Kidney tubule cell (primary cell): ENCODE measurements at regions not wholly inside any gene's neighbourhood (a gene's known extent, or its start where the extent isn't known, plus 50 kb on each side); places are given as distances from the start of the nearest gene placed in this dataset.

Source experiments
- DNase-seq: peaks from one replicate; pipeline ENCODE4 v3.0.0-alpha.2; 2018; ENCODE audit warnings: low spot score

DNA sequence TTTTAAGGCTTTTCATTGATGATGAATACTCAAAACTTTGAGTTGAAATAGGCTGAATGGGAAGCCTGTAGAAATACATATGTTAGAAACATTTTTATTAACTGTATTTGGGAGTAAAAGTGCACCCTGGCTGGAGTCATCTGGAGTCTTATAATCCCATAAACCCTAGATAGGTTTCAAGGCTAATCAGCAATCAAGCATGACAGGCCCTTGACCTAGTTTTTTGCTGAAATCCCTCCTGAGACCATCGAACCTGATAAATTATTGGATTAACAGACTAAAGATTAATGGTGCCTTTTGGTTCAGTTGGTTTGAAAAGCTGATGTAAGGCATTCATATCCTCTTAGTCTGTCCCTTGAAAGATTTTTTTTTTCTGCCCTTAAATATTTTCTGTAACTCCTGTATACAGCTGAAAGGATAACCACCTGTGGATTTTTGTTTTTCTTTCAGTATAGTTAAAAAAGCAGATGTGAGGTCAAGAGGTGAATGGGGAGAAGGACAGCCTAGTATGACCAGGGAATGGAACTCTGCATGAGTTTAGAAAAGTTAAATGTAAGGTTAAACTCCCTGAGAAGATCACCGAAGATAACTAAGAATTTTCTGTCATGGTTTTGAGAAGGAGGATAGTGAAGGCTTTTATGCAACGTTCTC is 69.4 kb upstream of the STXBP5L start:
- no peak for DNase-seq

DNA sequence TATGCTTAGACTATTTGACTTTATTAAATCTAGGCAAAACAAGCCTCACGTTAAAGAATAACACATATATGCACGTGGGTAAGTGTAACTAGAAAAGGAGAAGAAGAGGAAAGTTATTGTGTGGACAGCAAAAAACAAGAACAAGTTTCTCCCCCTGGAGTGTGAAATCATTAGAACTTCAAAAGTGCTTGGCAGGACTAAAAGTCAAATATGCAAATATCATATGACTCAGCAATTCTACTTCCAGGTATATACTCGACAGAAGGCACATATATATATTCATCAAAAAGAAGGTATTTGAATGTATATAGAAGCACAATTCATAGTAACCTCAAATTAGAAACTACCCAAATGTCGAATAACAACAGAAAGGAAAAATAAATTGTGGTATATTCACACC is 68.9 kb upstream of the STXBP5L start:
- no peak for DNase-seq

DNA sequence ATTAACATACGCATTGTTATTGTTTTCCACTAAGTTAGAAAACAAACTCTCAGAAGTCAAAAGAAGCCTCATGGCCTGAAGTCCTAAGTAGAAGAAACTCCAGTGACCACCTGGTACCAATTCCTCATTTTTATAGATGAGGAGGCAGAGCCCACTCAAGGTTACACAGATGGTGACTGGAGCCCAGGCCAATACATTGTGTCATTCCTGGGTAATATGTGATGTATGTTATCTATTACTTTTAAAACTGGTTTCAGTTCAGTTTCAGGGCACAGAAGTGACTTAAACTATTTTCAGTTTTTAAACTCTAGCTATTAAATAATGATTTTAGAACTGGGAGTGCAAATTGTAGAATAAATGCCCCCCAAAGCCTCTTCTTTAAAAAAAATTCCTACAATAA is 66.7 kb upstream of the STXBP5L start:
- DNase-seq = no peak

DNA sequence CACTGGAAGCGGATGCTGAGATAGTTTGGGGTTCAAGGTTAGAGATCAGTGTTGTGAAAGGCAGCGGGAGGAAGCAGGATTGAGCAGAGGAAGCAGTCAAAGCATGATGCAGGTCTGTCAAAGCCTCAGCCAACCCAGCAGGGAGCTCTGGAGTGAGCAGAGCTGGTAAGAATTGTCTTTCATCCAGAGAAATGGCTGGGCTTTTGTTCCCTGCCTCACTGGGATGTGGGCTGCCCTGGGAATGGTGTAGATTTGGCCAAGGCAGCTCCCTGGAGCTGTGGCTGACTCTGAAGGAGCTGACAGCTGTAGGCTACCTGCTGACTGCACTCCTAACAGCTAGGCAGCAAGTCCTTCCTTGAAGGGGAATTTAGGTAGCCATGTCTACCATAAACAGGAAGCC is 61.9 kb upstream of the STXBP5L start:
- no peak for DNase-seq

DNA sequence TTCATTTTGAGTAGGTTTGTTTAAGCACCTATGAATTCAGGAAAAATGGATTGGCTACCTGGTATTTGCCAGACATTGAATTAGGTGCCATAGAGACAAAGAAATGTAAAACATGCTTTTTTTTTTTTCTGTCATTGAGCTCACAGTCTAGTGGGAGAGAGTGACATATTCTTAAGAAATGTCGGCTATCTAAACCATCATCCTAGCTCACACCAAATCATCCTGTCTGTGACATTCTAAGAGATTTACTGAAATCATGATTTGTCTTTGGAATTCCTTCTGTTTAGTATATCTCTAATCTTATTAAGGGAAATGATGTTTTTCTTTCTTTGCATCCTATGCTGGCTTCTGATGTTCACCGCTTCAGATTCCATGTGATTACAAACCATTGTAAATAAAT is 59.5 kb upstream of the STXBP5L start:
- no peak for DNase-seq

DNA sequence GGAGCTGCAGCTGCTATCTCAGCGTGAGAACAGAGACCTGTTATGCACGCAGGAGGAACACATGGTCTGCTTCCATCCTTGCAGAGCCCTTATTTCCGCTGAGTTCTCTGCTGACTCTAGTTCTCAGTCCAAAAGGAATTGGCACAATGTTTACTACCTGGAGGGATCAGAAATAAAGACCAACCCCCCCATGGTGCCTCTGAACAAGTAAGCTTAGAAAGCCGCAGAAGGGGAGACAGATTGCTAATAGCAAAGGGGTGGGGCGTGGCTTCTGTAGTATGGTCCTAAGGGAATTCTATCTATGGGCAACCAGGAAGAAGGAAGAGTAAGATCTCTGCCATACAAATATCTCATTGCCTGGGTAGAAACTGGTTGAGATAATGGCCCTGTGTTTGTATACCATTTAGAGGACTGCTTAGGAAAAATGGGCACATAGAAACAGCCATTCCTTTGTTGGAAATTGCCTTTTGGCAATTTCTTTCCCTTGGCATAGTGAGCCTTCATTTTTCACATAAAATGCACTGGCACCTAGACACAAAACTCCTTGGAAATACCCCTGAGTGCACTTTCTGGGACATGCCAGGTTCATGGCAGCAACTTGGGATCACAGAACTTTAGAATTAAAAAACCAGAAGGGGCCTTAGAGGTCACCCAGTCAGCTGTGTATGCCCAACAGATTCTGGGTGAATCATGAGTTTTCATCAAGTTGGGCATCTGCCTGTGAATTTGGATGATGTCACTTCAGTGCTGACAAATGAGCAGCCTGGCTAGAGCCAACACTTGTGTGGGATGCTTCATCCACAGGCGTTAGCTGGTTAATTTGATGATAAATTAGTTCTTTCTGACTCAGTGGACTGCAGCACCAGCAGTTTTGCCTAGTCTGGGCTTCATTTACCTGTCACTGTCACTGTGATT is 57.4 kb upstream of the STXBP5L start:
- DNase-seq = peak; percentile 13

DNA sequence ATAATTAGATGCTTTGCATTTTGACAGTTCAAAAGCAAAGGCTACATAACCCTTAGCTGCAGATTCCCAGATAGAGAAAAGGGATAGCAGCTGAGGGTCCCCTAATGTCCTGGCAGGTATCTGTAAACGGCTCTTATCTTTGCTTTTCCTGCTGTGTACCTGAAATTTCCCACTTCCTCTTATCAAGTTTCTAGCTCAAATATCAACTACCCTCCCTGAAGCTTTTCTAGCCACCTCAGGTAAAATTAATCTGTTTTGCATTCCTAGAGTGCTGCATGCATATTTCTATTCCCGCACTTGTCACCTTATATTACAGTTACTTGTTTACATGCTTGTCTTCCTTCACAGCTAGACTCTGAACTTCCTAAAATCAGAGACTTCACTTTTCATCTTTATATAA is 55.6 kb upstream of the STXBP5L start:
- no peak for DNase-seq

DNA sequence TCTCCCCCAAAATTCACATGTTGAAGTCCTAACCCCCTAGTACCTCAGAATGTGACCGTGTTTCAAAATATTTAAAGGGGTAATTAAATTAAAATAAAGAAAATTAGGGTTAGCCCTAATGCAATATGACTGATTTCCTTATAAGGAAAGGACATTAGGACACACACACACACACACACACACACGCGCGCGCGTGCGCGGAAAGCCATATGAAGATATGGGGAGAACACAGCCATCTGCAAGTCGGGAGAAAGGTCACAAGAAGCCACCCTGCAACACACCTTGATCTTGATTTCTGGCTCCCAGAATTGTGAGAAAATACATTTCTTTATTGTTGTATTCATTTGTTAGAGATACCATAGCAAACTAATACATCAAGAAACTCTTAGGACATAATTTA is 54.6 kb upstream of the STXBP5L start:
- no peak for DNase-seq

DNA sequence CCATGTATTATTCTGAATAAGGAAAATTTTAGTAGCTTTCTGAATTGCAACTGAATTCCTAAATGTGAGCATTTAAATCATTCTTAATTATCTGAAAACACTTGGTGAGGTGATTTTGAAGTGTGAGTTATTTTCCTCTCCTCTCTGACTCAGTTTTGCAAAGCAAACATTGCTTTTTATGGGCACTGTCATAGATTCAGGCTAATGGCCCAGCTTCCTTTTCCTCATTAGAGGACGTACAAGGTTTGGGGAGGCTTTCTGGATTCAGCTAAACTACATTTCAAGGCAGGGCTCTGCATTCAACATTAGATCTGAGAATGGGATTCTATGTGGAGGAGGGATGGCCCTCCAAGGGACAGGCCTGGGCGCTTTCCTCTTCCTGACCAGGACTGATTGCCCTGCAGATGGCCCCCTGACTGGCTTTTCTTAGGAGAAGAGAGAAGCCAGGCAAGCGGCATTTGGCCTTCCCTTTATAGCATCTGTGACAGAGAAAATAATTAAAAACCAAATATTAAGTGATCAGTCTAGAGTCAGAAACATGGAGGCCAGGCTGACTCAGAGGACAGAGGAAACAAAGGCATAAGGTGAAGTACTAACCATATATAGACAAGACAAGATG is 53.0 kb upstream of the STXBP5L start:
- DNase-seq = no peak

DNA sequence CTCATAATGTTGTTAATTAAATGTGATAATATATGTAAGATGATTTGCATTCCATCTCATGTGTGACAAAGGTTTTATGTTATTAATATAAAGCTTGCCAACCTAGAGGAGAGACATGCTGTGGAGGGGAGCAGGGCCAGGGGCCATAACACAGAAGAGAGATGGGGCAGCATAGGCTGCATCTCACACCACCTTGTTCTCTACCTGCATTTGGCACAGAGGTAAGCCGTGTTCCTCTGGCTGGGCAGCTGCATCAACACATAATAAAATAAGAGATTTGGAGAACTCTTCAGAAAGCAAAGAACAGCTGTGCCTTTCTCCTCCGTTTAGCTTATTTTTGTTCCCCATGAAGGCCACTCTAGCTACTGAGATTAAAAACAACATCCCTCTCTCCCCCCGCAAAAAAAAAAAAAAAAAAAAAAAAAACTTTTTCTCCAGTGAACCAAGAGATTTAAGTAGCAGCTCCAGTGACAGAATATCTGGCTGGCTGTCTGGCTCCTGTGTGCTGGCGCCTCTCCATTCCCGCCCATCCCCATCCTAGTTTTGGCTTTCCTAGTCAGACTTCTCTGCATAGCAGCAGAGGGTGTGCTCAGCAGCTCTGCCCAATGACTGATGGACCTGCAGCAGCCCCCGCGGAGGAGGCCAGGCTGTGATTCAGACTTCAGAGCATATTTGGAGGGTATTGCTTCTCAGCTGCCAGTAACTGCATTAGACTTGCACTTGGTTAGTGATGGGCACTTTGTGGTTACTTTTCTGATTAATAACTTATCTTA is 52.2 kb upstream of the STXBP5L start:
- DNase-seq = peak; percentile 39
